Dedifferentiated amniotic fluid mesenchymal stem cell (primary cell): ENCODE measurements at regions not wholly inside any gene's neighbourhood (a gene's known extent, or its start where the extent isn't known, plus 50 kb on each side); places are given as distances from the start of the nearest gene placed in this dataset.
"Not testable (repeated sequence)": the region's sequence is repeated elsewhere in the genome, so short reads cannot be mapped to it uniquely, and the experiment has no call there.

Experiments used
- DNase-seq: peaks from one replicate; pipeline ENCODE4 v3.0.0-alpha.2; 2016; ENCODE audit errors: extremely low spot score

DNA sequence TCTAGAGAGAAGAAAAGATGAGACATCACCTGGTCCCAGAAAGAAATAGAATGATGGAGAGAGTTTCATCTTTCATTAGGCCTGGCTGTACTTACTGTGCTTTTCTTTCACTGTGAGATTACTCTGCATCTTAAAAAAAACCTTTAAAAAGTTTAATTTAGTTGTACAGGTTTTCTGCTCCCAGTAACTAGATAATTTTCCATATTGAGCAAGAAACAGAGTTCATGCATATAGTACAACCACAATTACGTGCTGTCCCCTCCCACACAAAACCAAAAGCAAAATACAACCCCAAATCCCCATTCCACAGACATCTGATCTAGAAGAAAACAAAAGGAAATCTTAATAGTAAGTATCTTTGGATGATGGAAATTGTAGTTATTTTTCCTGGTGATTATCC, 371.2 kb downstream of the SH2D1A start:
- no peak for DNase-seq

DNA sequence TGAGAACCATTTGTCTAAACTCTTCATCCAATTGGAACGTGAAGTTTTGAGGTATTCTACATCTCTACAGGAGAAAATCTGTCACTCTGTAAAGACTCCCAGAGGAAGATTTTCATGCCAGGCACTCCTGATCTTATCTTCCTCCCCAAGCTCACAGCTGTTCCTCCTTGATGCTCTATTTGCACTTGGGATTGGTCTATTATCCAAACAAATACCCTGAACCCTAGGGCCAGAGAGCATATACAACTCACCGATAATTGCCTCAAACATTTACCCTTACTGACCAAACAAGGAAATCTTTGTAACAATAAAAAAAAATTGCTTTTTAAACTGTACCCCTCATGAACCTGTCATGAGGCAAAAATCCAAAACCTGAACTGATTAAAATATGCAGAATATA, 372.7 kb downstream of the SH2D1A start:
- no peak for DNase-seq

DNA sequence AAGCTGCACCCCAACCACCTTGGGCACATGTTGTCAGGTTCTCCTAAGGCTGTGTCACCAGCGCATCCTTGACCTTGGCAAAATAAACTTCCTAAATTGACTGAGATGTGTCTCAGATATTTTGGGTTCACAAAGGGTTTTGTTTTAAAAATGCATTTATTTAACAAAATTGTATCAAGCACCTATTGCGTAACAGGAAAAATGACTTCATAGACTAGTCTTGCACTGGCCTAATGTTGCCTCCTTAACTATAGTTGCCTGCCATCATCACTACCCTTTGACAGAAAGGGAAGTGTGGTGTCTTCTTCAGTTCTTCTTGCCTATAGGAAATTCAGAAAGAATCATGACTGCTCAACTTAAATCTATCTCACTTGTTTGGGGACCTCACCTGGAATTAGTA, 374.2 kb downstream of the SH2D1A start:
- DNase-seq: no peak

DNA sequence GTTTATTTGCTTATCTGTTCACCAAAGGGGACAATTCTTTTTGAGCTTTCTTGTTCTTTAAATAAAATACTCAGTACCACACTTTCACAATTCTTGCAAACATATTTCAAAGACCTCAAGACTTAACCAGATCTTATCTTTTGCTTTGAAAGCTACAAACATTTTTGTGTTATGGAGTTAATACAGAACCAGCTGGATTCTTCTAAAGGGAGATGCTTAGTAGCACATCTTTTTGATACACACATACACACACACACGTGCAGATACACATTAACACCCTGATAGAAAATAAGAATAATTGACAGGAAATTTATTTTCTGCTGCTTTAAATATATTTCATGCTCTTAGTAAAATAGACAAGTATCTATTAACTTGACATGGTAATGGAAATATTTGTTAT, 379.1 kb downstream of the SH2D1A start:
- DNase-seq: no peak

DNA sequence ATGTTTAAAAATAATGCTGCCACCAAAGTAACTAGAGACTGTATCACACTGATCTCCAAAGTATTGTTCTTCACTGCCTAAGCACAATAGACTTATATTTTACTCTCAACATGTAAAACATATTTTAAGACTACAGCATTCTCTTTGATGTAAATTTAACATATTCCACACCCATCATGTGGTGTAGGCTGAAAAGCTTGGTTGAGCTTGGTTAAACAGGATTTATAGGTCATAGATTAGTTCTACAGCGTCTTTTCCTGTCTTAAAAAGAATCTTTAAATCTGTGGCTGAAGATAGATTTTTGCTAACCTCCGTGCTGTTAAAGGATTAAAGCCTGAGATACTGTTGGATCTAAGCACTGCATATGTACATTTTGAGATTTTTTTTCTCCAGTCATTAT, 379.9 kb downstream of the SH2D1A start:
- DNase-seq: no peak

DNA sequence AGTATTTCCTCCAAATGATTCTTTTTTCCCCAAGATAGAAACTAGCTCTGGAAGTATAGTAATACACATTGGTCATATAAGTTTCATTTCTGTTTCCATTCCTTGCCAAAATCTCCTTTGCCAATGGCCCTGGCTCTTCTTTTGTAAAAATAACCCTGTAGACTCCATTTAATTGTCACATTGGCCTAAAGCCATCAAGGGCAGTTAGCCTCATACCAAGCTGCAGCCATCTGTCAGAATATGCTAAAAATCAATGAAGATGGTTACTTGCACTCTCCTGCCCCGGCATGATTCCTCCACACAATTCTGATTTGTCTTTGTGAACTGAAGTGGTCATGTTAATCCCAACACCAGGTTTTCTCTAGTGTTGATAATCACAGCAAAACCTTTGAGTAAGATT, 380.5 kb downstream of the SH2D1A start:
- DNase-seq: no peak

DNA sequence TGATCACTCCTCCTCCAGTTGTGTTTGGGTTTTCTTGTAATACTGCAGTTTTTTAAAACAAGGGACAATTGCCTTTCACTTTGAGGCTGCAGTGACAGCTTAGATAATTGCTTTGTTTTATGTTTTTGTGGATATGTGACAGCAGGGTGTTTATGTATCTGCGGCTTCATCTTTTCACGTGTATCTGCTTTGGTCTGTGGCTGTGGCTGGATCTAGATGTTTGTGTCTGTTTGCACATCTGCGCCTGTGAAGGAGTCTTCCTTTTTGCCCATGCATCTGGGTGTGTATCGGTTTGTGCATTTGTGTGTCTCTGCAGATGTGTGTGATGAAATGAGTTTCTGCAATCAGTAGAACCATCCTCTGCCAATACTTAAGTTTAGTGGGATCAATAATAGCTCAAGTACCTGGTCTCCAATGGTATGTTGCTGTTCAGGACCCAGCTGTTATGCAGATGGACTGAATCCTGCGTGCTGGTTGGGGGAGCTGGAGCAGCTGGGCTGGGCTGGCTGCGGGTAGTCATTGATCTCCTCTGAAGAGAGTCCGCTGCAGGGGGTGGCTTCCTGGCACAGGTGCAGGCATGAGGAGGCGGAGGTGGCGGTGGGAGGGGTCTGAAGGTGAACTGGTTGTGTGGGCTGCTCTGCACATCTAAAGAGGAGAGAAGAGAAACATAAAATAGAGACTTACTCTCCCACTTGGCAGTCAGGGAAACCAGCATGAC, 390.3 kb downstream of the SH2D1A start:
- no peak for DNase-seq

DNA sequence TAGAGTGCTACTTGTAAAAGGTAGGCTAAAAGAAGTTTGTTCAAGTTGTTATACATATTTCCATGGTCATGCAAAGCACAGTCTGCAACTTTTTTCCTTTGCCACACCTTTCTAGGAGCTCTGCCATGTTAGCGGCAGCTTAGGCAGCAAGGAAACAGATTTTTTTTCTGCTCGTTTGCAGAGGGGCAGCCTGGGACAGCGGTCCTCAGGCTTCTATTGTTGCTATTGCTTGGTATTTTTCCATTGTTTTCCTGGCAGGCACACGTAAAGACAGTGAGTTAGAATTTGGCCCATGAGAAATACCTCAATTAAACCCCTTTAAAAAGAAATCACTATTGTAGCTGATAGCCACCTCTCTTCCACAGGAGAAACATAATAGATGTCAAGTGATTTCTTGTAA, 391.4 kb downstream of the SH2D1A start:
- no peak for DNase-seq

DNA sequence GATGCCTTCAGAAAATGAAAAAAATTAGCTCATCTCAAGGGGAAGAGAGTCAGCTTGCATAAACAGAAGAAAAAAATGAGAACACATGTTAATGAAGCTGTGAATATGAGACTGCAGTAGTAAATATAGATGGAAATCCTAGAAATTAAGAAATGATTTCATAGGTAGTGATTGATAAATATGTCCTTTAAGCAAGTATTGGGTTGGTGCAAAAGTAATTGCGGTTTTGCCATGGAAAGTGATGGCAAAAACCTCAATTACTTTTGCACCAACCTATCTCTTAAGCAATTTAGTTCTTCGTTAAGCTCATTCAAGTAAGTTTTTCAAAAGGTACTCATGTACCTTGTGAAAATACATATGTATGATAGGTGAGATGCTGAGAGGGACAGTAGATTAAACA, 400.9 kb downstream of the SH2D1A start:
- DNase-seq: no peak

DNA sequence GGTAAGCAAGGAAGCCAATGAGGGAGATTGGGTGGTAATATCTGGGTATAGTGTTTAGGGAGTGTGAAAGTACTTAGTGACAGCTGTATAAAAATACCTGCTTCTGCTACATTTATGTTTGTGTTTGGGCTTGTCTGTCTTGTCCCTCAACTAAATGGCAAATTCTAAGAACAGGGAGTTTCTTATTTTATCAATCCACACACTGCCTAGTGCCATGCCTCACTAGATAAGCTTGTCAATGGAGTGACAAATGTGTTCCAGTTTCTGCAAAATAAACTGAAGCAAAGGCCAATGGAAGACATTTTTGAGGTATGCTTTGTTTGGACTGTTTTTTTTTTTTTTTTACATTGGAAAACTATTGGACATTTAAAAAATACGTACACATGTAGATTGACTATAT, 418.0 kb downstream of the SH2D1A start:
- no peak for DNase-seq

DNA sequence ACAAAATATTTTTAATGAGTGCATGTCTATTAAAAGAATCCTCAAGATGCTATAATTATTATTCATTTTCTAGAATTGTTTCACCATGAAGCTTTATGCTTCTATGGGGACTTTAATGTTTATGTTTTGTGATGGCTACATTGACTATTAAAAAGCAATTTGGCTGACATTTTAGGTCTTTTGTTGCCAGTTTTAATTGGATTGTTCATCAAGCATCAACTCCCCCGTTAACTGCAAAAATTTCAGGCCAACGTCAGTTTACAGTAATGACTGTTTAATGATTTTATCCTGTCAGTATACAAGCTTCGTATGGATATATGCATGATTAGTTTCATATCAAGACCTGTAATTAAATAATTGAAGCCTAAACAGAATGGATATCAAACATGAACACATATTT, 422.8 kb downstream of the SH2D1A start:
- no peak for DNase-seq

DNA sequence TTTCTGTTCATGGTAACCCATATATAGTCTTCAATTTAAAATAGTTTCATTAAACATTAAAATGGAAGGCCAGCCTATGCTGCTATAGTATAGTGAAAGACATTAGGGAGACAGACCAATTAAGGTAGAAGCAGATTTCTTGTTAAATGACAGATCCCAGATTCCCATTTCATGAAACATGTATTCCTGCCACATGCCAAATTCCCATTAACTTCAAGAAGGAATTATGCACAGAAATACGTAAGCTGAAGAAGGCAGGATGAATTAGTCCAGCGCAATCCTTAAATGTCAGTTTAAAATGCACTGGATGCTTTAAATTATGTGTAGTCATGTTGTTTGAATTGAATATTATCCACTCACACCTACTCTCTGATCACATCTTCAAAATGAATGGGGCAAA, 424.9 kb downstream of the SH2D1A start:
- no peak for DNase-seq

DNA sequence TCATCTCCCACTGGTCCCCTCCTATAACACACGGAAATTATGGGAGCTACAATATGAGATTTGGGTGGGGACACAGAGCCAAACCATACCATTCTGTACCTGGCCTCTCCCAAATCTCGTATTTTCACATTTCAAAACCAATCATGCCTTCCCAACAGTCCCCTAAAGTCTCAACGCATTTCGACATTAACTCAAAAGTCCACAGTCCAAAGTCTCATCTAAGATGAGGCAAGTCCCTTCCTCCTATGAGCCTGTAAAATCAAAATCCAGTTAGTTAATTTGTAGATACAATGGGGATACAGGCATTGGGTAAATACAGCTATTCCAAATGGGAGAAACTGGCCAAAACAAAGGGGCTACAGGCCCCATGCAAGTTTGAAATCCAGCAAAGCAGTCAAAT, 441.9 kb downstream of the SH2D1A start:
- not testable (repeated sequence) for DNase-seq

DNA sequence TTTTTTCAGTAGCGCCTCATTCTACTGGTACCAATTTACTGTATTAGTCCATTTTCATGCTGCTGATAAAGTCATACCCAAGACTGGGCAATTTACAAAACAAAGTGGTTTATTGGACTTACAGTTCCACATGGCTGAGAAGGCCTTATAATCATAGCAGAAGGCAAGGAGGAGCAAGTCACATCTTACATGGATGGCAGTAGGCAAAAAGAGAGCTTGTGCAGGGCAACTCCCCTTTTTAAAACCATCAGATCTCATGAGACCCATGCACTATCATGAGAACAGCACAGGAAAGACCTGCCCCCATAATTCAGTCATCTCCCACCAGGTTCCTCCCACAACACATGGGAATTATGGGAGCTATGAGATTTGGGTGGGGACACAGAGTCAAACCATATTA, 443.5 kb downstream of the SH2D1A start:
- not testable (repeated sequence) for DNase-seq

DNA sequence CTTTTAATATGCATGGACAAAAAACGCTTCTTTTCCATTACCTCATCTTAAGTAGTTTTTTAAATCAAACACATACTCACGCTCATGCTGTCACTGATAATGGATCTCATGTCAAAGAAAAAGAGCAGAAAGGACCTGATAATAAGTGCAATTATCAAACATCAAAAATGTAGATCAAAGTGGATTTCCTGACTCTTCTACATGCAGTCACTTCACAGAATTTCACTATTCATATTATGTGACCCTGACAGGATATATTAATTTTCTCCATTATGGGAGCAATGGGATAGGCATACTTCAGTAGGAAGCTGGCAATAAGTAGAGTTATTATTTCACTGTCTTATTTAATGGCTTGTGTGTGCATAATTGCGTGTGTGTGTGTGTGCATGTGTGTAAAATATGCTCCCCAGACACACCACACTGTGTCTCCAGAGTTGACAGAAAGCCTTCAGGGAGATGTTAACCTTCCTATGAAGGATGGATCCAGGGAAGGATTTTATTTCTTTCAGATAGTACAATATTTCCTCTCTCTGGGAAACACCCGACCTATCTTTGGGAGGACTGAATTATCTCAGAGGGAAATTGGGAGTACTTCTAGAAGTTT, 445.2 kb downstream of the SH2D1A start:
- no peak for DNase-seq

DNA sequence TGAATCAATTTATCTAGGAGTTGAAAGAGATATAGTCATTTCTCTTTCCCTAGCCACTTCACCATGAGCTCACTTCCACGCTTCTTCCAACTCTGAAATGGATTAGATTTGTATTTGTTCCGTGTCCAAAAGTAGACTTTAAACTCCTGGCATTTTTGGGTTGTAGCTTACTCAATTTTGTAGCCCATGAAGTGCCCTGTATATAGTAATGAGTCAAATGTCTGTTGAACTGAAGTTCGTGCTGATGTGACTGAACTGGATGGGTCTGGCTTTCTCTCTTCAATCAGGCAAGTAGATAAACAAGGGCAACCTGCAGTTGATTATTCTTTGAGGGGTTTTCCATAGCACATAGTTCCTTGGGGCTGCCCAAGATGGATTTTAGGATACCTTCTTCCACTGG, 450.6 kb downstream of the SH2D1A start:
- no peak for DNase-seq

DNA sequence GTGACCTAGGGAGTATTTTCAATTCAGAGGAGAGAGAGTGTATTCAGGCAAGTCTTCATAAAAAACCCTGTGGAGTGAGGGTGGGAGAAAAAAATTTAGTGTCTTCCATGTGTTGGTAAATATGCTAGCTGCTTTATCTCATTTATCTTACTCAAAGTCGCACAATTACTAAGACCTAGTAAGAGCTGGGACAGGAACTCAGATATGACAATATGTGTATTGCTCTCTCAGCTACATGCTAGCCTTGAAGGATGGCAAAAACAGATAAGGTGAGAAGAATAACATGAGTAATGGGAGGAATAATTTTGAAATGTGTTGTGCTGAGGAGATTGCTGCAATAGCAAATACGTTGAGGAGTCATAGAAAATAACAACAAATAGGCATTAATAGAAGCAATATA, 458.6 kb downstream of the SH2D1A start:
- DNase-seq: no peak

DNA sequence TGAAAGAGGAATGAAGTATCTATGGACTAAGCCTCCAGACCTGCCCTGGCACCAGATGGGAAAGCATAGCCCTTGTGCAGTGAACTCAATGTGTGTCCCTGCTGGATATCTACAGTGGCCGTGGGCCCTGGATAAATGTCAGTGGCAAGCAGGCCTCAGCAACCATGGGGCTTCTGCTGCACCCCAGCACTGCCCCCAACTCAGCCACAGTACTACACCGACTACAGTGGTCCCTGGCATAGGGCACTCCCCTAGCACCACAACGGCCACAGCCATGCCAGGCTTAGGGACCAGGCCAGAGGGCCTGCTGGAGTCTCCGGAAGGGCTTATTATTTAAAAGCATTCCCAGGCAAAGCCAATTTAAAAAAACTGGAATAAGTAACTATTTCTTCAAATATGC, 459.1 kb downstream of the SH2D1A start:
- no peak for DNase-seq

DNA sequence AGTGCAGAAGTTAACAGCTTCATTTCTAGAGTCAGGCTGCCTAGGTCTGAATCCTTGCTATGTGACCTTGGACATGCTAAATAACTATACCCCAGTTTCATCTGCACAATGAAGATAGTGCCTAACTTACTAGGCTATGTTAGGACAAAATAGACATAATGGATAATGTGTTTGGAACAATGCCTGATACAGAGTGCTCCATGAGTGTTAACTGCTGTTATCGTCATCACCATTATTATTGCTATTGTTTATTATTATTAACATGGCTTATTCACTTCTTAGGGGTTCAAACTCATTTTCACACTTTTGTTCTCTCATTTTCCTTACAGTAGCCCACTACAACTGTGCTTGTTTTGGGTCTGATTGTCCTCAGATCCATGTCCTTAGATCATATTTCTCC, 467.7 kb downstream of the SH2D1A start:
- no peak for DNase-seq

DNA sequence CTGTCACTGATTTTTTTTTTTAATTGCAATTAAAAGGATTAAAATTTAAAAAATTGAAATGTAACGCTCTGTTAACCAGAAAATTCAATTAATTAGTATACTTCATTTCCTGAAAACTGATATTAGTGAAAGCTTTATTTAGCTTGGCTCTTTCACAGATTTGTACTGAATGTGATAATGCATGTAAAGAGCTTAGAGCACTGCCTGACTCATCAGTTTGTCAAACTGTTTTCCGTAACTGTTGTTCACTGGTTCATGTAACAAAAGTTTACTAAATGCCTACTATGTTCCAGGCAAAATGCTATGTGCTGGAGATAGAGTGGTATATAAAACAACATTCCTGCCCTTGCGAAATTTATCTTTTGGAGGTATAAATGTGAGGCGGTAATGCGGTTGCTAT, 471.7 kb downstream of the SH2D1A start:
- DNase-seq: no peak

DNA sequence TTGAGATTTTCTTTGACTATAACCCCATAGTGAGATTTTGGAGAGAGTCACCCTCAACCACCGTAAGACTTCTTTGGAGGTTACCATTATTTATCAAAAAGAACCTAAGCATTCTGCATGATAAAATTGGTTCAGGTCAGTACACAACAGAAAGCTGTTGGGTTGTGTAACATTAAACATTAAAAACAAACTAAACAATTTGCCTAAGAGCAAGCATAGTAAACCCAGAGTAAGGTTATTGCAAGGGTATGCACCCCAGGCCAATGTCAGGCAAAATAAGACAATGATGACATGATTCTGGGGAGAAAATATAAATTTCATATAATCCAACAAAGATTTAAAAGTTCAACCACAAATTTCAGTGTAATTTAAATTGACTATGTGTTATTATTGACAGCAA, 472.4 kb downstream of the SH2D1A start:
- DNase-seq: no peak

DNA sequence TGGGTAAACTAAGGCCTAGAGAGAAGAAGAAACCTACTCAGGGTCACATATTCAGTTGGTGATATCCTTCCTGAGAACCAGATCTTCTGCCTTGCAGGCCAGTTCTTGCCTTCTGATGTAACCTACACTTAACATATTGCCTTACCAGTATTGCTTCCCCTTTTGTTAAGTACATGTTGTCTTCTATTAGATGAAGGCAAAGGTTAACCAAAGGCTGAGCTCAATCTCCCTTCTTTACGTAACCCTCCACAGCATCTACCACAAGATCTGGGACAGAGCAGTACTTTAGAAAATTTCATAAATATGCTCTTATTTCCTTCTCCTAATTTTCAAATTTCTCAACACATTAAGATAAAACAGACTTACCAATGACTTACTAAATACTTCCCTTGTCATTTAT, 474.4 kb downstream of the SH2D1A start:
- DNase-seq: no peak

DNA sequence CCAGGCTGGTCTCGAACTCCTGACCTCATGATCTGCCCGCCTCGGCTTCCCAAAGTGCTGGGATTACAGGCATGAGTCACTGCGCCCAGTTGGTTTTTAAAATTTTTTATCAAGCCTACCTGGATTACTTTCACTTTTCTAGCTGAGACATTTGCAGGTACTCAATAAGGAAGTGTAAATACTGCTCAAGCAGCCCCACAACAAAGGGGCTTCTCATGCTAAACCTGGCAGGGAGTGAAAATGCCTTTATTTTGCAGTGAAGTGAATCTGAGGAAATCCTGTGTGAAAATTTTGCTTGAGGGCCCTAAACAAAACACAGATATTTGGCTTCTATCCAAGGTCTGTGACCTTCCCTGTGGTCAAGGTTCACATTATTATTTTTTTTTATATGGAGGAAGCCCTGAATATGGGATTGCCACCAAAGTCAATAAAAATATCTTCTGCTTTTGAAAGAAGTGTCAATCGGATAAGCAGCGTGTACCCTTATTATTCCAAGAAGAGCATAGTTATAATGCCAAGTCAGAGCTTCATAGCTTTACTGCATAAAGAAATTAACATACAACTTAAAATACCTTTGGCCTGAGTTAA, 481.0 kb downstream of the SH2D1A start:
- DNase-seq: no peak

DNA sequence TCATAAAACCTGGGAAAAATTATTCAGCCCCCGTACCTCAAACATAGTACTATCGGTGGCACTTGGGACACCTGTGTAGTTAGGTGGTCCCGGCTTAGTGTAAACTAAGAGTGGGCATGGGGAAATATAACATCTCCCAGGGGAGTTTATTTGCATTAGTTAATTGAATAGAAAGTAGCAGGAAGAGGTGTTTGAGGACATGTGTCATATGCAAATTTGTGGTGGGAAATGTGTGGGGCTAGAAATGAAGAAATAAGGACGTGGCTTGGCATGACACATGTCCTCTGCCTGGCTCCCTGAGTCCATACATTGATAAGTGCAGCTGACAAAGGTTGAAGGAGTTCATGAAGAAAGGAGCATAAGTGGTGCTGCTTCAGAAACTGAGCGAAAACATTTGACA, 483.6 kb downstream of the SH2D1A start:
- DNase-seq: no peak
